ENCODE measurements at regions not wholly inside any gene's neighbourhood (a gene's known extent, or its start where the extent isn't known, plus 50 kb on each side); places are given as distances from the start of the nearest gene placed in this dataset.
"Not testable (repeated sequence)": the region's sequence is repeated elsewhere in the genome, so short reads cannot be mapped to it uniquely, and the experiment has no call there.

GRCh38 chr7:9127901-9128300, 694.5 kb downstream of the NXPH1 start:
- H3K27me3 ChIP-seq (replicated peaks): no peaks in the 10 kb centered on the region

GRCh38 chr7:9148687-9149086, 715.3 kb downstream of the NXPH1 start:
- no peaks in the 10 kb centered on the region for H3K4me1 ChIP-seq (replicated peaks)
- H3K4me3 ChIP-seq: no peak overlapping the region
- H3K27me3 ChIP-seq (replicated peaks): no peaks in the 10 kb centered on the region
- DNase-seq (ENCODE audit: low read depth in 1 of 2, low spot score in 2 of 2): no peak
- no peak overlapping the region for H3K27ac ChIP-seq
- H3K9me3 ChIP-seq (replicated peaks): no peaks in the 10 kb centered on the region
- no peaks in the 10 kb centered on the region for H3K36me3 ChIP-seq

More at GRCh38 chr7:9127901-9128300, 694.5 kb downstream of the NXPH1 start:
- DNase-seq (ENCODE audit: low read depth in 1 of 2, low spot score in 2 of 2): no peak
- H3K4me1 ChIP-seq (replicated peaks): no peaks in the 10 kb centered on the region
- 0 out of 2 replicates have a peak, but pooled peaks cover 3% of the 10 kb centered on the region for H3K9me3 ChIP-seq (replicated peaks)
- no peaks in the 10 kb centered on the region for H3K36me3 ChIP-seq
- H3K27ac ChIP-seq: no peak overlapping the region
- H3K4me3 ChIP-seq: no peak overlapping the region

GRCh38 chr7:9149499-9150082, 716.2 kb downstream of the NXPH1 start:
- Histone ChIP-seq H3K27ac (no peak overlapping the region), H3K9me3 (replicated peaks) (no peaks in the 10 kb centered on the region), H3K36me3 (no peaks in the 10 kb centered on the region), H3K4me1 (replicated peaks) (no peaks in the 10 kb centered on the region), H3K27me3 (replicated peaks) (no peaks in the 10 kb centered on the region), H3K4me3 (no peak overlapping the region)
- DNase-seq (ENCODE audit: low read depth in 1 of 2, low spot score in 2 of 2): no peak

GRCh38 chr7:9163691-9164090, 730.3 kb downstream of the NXPH1 start:
- H3K27ac ChIP-seq; DNase-seq (ENCODE audit: low read depth in 1 of 2, low spot score in 2 of 2); H3K4me1 ChIP-seq (replicated peaks); H3K9me3 ChIP-seq (replicated peaks); H3K36me3 ChIP-seq; H3K27me3 ChIP-seq (replicated peaks); H3K4me3 ChIP-seq: not testable (repeated sequence)

GRCh38 chr7:9175871-9176270, 742.5 kb downstream of the NXPH1 start:
- H3K9me3 ChIP-seq (replicated peaks): 0 out of 2 replicates have a peak, but pooled peaks cover 2% of the 10 kb centered on the region
- no peak for DNase-seq (ENCODE audit: low read depth in 1 of 2, low spot score in 2 of 2)
- H3K27ac ChIP-seq: no peak overlapping the region
- no peaks in the 10 kb centered on the region for H3K4me1 ChIP-seq (replicated peaks)
- no peaks in the 10 kb centered on the region for H3K36me3 ChIP-seq
- no peaks in the 10 kb centered on the region for H3K27me3 ChIP-seq (replicated peaks)
- H3K4me3 ChIP-seq: no peak overlapping the region

GRCh38 chr7:9181356-9181755, 747.9 kb downstream of the NXPH1 start:
- Histone ChIP-seq H3K4me3 (no peak overlapping the region), H3K4me1 (replicated peaks) (no peaks in the 10 kb centered on the region), H3K36me3 (no peaks in the 10 kb centered on the region), H3K9me3 (replicated peaks) (0 out of 2 replicates have a peak, but pooled peaks cover 2% of the 10 kb centered on the region), H3K27ac (no peak overlapping the region), H3K27me3 (replicated peaks) (no peaks in the 10 kb centered on the region)
- DNase-seq (ENCODE audit: low read depth in 1 of 2, low spot score in 2 of 2): no peak

GRCh38 chr7:9186730-9187129, 753.3 kb downstream of the NXPH1 start:
- H3K4me3 ChIP-seq: no peak overlapping the region
- H3K4me1 ChIP-seq (replicated peaks): no peaks in the 10 kb centered on the region
- no peak for DNase-seq (ENCODE audit: low read depth in 1 of 2, low spot score in 2 of 2)
- H3K27me3 ChIP-seq (replicated peaks): no peaks in the 10 kb centered on the region
- H3K9me3 ChIP-seq (replicated peaks): no peaks in the 10 kb centered on the region
- no peak overlapping the region for H3K27ac ChIP-seq
- no peaks in the 10 kb centered on the region for H3K36me3 ChIP-seq

GRCh38 chr7:9189703-9190102, 756.3 kb downstream of the NXPH1 start:
- no peak for DNase-seq (ENCODE audit: low read depth in 1 of 2, low spot score in 2 of 2)
- no peaks in the 10 kb centered on the region for H3K9me3 ChIP-seq (replicated peaks)
- H3K36me3 ChIP-seq: no peaks in the 10 kb centered on the region
- H3K4me1 ChIP-seq (replicated peaks): no peaks in the 10 kb centered on the region
- no peak overlapping the region for H3K27ac ChIP-seq
- no peaks in the 10 kb centered on the region for H3K27me3 ChIP-seq (replicated peaks)
- no peak overlapping the region for H3K4me3 ChIP-seq

- no peak for DNase-seq (ENCODE audit: low read depth in 1 of 2, low spot score in 2 of 2)
- no peaks in the 10 kb centered on the region for H3K9me3 ChIP-seq (replicated peaks)
- no peaks in the 10 kb centered on the region for H3K27me3 ChIP-seq (replicated peaks)
- no peak overlapping the region for H3K4me3 ChIP-seq
- no peaks in the 10 kb centered on the region for H3K4me1 ChIP-seq (replicated peaks)
- H3K36me3 ChIP-seq: no peaks in the 10 kb centered on the region
- H3K27ac ChIP-seq: no peak overlapping the region
These were observed 759.6 kb downstream of the NXPH1 start for GRCh38 chr7:9192969-9193368.

GRCh38 chr7:9200626-9201025, 767.2 kb downstream of the NXPH1 start:
- no peaks in the 10 kb centered on the region for H3K36me3 ChIP-seq
- peaks cover 4% of the 10 kb centered on the region; the same call in 1 of the 2 replicates for H3K9me3 ChIP-seq (replicated peaks)
- no peaks in the 10 kb centered on the region for H3K4me1 ChIP-seq (replicated peaks)
- H3K27ac ChIP-seq: no peak overlapping the region
- DNase-seq (ENCODE audit: low read depth in 1 of 2, low spot score in 2 of 2): no peak
- H3K27me3 ChIP-seq (replicated peaks): no peaks in the 10 kb centered on the region
- H3K4me3 ChIP-seq: no peak overlapping the region

- no peaks in the 10 kb centered on the region for H3K4me1 ChIP-seq (replicated peaks)
- no peak overlapping the region for H3K4me3 ChIP-seq
- peaks cover 10% of the 10 kb centered on the region; the same call in 1 of the 2 replicates for H3K9me3 ChIP-seq (replicated peaks)
- no peaks in the 10 kb centered on the region for H3K27me3 ChIP-seq (replicated peaks)
- no peak overlapping the region for H3K27ac ChIP-seq
- no peaks in the 10 kb centered on the region for H3K36me3 ChIP-seq
- DNase-seq (ENCODE audit: low read depth in 1 of 2, low spot score in 2 of 2): no peak
These were observed 768.5 kb downstream of the NXPH1 start for GRCh38 chr7:9201928-9202327.

- Histone ChIP-seq H3K27ac (no peak overlapping the region), H3K36me3 (no peaks in the 10 kb centered on the region), H3K4me1 (replicated peaks) (no peaks in the 10 kb centered on the region), H3K4me3 (no peak overlapping the region), H3K27me3 (replicated peaks) (no peaks in the 10 kb centered on the region), H3K9me3 (replicated peaks) (peaks cover 11% of the 10 kb centered on the region; the same call in 1 of the 2 replicates)
- no peak for DNase-seq (ENCODE audit: low read depth in 1 of 2, low spot score in 2 of 2)
These were observed 771.2 kb downstream of the NXPH1 start for GRCh38 chr7:9204571-9204970.

- no peaks in the 10 kb centered on the region for H3K4me1 ChIP-seq (replicated peaks)
- DNase-seq (ENCODE audit: low read depth in 1 of 2, low spot score in 2 of 2): no peak
These were observed 776.7 kb downstream of the NXPH1 start for GRCh38 chr7:9210114-9210513.

GRCh38 chr7:9217204-9217603, 783.8 kb downstream of the NXPH1 start:
- Histone ChIP-seq H3K27ac (no peak overlapping the region), H3K4me3 (no peak overlapping the region), H3K4me1 (replicated peaks) (no peaks in the 10 kb centered on the region), H3K36me3 (no peaks in the 10 kb centered on the region), H3K27me3 (replicated peaks) (no peaks in the 10 kb centered on the region), H3K9me3 (replicated peaks) (0 out of 2 replicates have a peak, but pooled peaks cover 3% of the 10 kb centered on the region)
- no peak for DNase-seq (ENCODE audit: low read depth in 1 of 2, low spot score in 2 of 2)

More at GRCh38 chr7:9210114-9210513, 776.7 kb downstream of the NXPH1 start:
- no peaks in the 10 kb centered on the region for H3K27me3 ChIP-seq (replicated peaks)
- H3K27ac ChIP-seq: no peak overlapping the region
- no peak overlapping the region for H3K4me3 ChIP-seq
- H3K36me3 ChIP-seq: no peaks in the 10 kb centered on the region
- H3K9me3 ChIP-seq (replicated peaks): 0 out of 2 replicates have a peak, but pooled peaks cover 8% of the 10 kb centered on the region

- Histone ChIP-seq H3K9me3 (replicated peaks) (peaks cover 2% of the 10 kb centered on the region; the same call in 1 of the 2 replicates), H3K27me3 (replicated peaks) (no peaks in the 10 kb centered on the region; the same call in 1 of the 2 replicates), H3K27ac (no peak overlapping the region), H3K36me3 (no peaks in the 10 kb centered on the region), H3K4me3 (no peak overlapping the region), H3K4me1 (replicated peaks) (no peaks in the 10 kb centered on the region)
- DNase-seq (ENCODE audit: low read depth in 1 of 2, low spot score in 2 of 2): no peak
These were observed 793.1 kb downstream of the NXPH1 start for GRCh38 chr7:9226500-9226899.

Data from SJSA1 (cell line).